Esophagus squamous epithelium (tissue), 4 donors: ENCODE measurements at regions not wholly inside any gene's neighbourhood (a gene's known extent, or its start where the extent isn't known, plus 50 kb on each side); places are given as distances from the start of the nearest gene placed in this dataset.

Experiments used
- CTCF ChIP-seq, 6 experiments: fragments of 450-650 bp in 4 of 6; fragments of 200-600 bp in 2 of 6; sonication (generic) in 2 of 6; IDR thresholded peaks; one replicate each; pipeline ENCODE4 v1.5.1; 2016 to 2019; ENCODE audit warnings: antibody characterized with exemption in 6 of 6, mild to moderate bottlenecking in 4 of 6, moderate library complexity in 4 of 6
- POLR2A ChIP-seq, 4 donors: fragments of 450-650 bp; IDR thresholded peaks; one replicate each; pipeline ENCODE4 v1.6.1; 2017; ENCODE audit warnings: antibody characterized with exemption in 4 of 4, mild to moderate bottlenecking in 4 of 4, moderate library complexity in 3 of 4

DNA sequence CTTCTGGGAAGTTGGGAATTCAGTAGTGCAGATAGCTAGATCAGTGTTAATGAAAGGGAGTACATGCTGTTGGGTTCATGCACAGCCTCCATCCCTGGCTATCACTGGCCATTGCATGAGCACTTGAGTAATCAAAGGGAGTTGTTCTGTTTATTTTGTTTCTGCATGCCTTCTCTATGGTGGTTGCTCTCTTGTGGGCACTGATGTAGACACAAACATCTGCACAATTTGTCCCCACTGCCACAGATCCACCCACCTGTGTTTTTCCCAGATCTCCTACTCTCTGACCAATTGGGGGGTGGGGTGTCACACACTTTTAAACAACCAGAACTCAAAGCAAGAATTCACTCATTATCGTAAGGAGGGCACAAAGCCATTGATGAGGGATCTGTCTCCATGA is 89.7 kb upstream of the DHRS4 start:
- TF ChIP-seq CTCF (IDR thresholded peaks at IDR 0.05), result no peak
- TF ChIP-seq POLR2A (IDR thresholded peaks at IDR 0.05), result no peak
